HepG2 (cell line): ENCODE measurements at regions not wholly inside any gene's neighbourhood (a gene's known extent, or its start where the extent isn't known, plus 50 kb on each side); places are given as distances from the start of the nearest gene placed in this dataset.

Experiments used
- ATAC-seq: fragments of 200-7000 bp; cut with Tn5 transposase; 3 replicates; pipeline ENCODE4 v1.9.1; 2020; ENCODE audit warnings: mild to moderate bottlenecking, moderate library complexity
- BruUV-seq: library from RNA; stranded (reverse); fragments of 400-500 nt; replicated peaks from 2 replicates; lab custom pipeline; 2021; lab: Mats Ljungman, UMichigan
- CTCF ChIA-PET: fragments of 300-600 bp; formaldehyde crosslinking; extraction: SDS; loops from one replicate; lab custom pipeline; 2021; ENCODE audit warnings: low total read pairs, inconsistent platforms, low intra/inter-chr PET ratio; lab: Yijun Ruan, JAX
- POLR2A ChIA-PET: fragments of 350-600 bp; sonication (Branson Sonifier 250); formaldehyde crosslinking; loops from one replicate; lab custom pipeline; 2020; ENCODE audit warnings: antibody characterized with exemption, inconsistent platforms; lab: Yijun Ruan, JAX
- DNase-seq: peaks from one replicate; pipeline ENCODE4 v3.0.0-alpha.2; 2015; ENCODE audit warnings: low spot score
- FAIRE-seq: peaks from 3 replicates; lab custom pipeline; 2011; peaks lifted over from hg19 to GRCh38; lab: Jason Lieb, UNC
- H2AFZ ChIP-seq: one replicate; pipeline ENCODE4 v1.6.1; 2011; ENCODE audit warnings: low read length, inconsistent platforms
- H3K27ac ChIP-seq: fragments of 300-600 bp; 3 replicates; pipeline ENCODE4 v1.8.0; 2011; ENCODE audit warnings: mixed run types, mild to moderate bottlenecking, mixed read lengths, low read length, inconsistent platforms; ENCODE audit not compliant: insufficient read depth; ENCODE audit errors: extremely low read length
- H3K27me3 ChIP-seq, 2 experiments: fragments of 200-600 bp in 1 of 2; 2 replicates in 1 of 2; 3 replicates in 1 of 2; pipeline versions ENCODE4 v1.6.0 to v1.8.0; 2011; ENCODE audit warnings: low read length in 2 of 2, mild to moderate bottlenecking in 2 of 2, moderate library complexity in 2 of 2, inconsistent platforms in 1 of 2; ENCODE audit not compliant: insufficient read depth in 2 of 2, control insufficient read depth in 1 of 2
- H3K36me3 ChIP-seq, 2 experiments: fragments of 200-600 bp in 1 of 2; replicated peaks in 1 of 2; 2 replicates in 1 of 2; 3 replicates in 1 of 2; pipeline versions ENCODE4 v1.5.1 to v1.8.0; 2011; ENCODE audit warnings: low read length in 2 of 2, inconsistent platforms in 1 of 2; ENCODE audit not compliant: insufficient read depth in 2 of 2, control insufficient read depth in 1 of 2
- H3K4me1 ChIP-seq: 2 replicates; pipeline ENCODE4 v1.5.1; 2012; ENCODE audit warnings: low read length, inconsistent platforms; ENCODE audit not compliant: insufficient read depth
- H3K4me2 ChIP-seq: 2 replicates; pipeline ENCODE4 v1.6.0; 2011; ENCODE audit warnings: low read depth, low read length, inconsistent platforms
- H3K4me3 ChIP-seq, 3 experiments: fragments of 200-600 bp in 1 of 3; sonication (generic), shearing (Covaris generic) in 1 of 3; replicated peaks in 1 of 3; 2 replicates each; pipeline ENCODE4 v1.5.1; 2011 to 2016; ENCODE audit warnings: low read length in 3 of 3, inconsistent platforms in 2 of 3, low read depth in 2 of 3, mild to moderate bottlenecking in 2 of 3, control low read depth in 1 of 3, mixed read lengths in 1 of 3; ENCODE audit not compliant: insufficient read depth in 1 of 3
- H3K79me2 ChIP-seq: one replicate; pipeline ENCODE4 v1.6.1; 2011; ENCODE audit warnings: low read length, inconsistent platforms; ENCODE audit not compliant: insufficient read depth
- H3K9ac ChIP-seq: 2 replicates; pipeline ENCODE4 v1.6.0; 2011; ENCODE audit warnings: mild to moderate bottlenecking, low read depth, low read length, inconsistent platforms; ENCODE audit not compliant: insufficient read depth
- H3K9me3 ChIP-seq: 2 replicates; pipeline ENCODE4 v1.5.1; 2012; ENCODE audit warnings: mild to moderate bottlenecking, low read length
- H4K20me1 ChIP-seq: 2 replicates; pipeline ENCODE4 v1.6.0; 2011; ENCODE audit warnings: inconsistent platforms, mild to moderate bottlenecking, low read length, moderate library complexity; ENCODE audit not compliant: insufficient read depth
- MATR3 ChIP-seq: sonication (generic); formaldehyde crosslinking; IDR thresholded peaks from 2 replicates; pipeline ENCODE4 v1.4.0; 2020; ENCODE audit warnings: missing genetic modification reagents
- MTA3 ChIP-seq: sonication (generic); formaldehyde crosslinking; IDR thresholded peaks from 2 replicates; pipeline ENCODE4 v1.4.0; 2020; ENCODE audit warnings: missing genetic modification reagents
- RXRA ChIP-seq: sonication (generic); formaldehyde crosslinking; IDR thresholded peaks from 2 replicates; pipeline ENCODE4 v1.5.1; 2020; ENCODE audit warnings: missing genetic modification reagents
- SMARCE1 ChIP-seq: fragments of 450-650 bp; IDR thresholded peaks from 2 replicates; pipeline ENCODE4 v1.6.1; 2017; ENCODE audit warnings: borderline replicate concordance
- ZNF234 ChIP-seq: sonication (generic); formaldehyde crosslinking; conservative IDR thresholded peaks from 2 replicates; pipeline ENCODE4 v1.5.1; 2020; ENCODE audit warnings: mild to moderate bottlenecking, missing genetic modification reagents
- ZNF251 ChIP-seq: sonication (generic); formaldehyde crosslinking; IDR thresholded peaks from 2 replicates; pipeline ENCODE4 v1.9.0; 2021; ENCODE audit warnings: mild to moderate bottlenecking, missing genetic modification reagents
- ZNF468 ChIP-seq: sonication (generic); formaldehyde crosslinking; IDR thresholded peaks from 2 replicates; pipeline ENCODE4 v1.8.0; 2022; ENCODE audit warnings: mild to moderate bottlenecking, moderate library complexity, missing genetic modification reagents
- ZNF670 ChIP-seq: sonication (generic); formaldehyde crosslinking; IDR thresholded peaks from 2 replicates; pipeline ENCODE4 v1.8.0; 2022; ENCODE audit warnings: mild to moderate bottlenecking, missing genetic modification reagents, borderline replicate concordance
- ZNF703 ChIP-seq: sonication (generic); formaldehyde crosslinking; IDR thresholded peaks from 2 replicates; pipeline ENCODE4 v1.5.1; 2020; ENCODE audit warnings: missing genetic modification reagents, mild to moderate bottlenecking, moderate library complexity, borderline replicate concordance
- ZSCAN9 ChIP-seq: IDR thresholded peaks from 2 replicates; pipeline ENCODE4 v1.6.1; 2016; ENCODE audit warnings: borderline replicate concordance
- WGBS: methylation state at CpG from one replicate; pipeline ENCODE4 v1.1.6; 2017; ENCODE audit warnings: low lambda C conversion rate; 5-methylcytosine and 5-hydroxymethylcytosine counted together
- in situ Hi-C: cut with HindIII; loops from 2 replicates; pipeline ENCODE4 v1.10.0; 2017; ENCODE audit warnings: low pct_unique_long_range_greater_than_20kb; ENCODE audit not compliant: extremely low pct_ligation_motif_present
- intact Hi-C: fragments of 100-400 bp; cut with micrococcal nuclease; formaldehyde crosslinking; loops from one replicate; pipeline ENCODE4 v1.10.0; 2022; ENCODE audit not compliant: unreplicated experiment
- TF ChIP-seq, protein P1 (sequence below): sonication (generic); formaldehyde crosslinking; IDR thresholded peaks from 2 replicates; pipeline ENCODE4 v1.9.0; 2021; ENCODE audit warnings: missing genetic modification reagents, mild to moderate bottlenecking, borderline replicate concordance
- TF ChIP-seq, protein P2 (sequence below), 2 experiments: fragments of 450-650 bp in 1 of 2; sonication (generic) in 1 of 2; formaldehyde crosslinking; IDR thresholded peaks; 2 replicates each; pipeline versions ENCODE4 v1.5.0 to v1.8.0; 2020 to 2022; ENCODE audit warnings: mild to moderate bottlenecking in 1 of 2, missing genetic modification reagents in 1 of 2
- TF ChIP-seq, protein P3 (sequence below): sonication (generic); formaldehyde crosslinking; conservative IDR thresholded peaks from 2 replicates; pipeline ENCODE4 v1.8.0; 2022; ENCODE audit warnings: mild to moderate bottlenecking, moderate library complexity, missing genetic modification reagents
- TF ChIP-seq, protein P4 (sequence below): IDR thresholded peaks from 2 replicates; pipeline ENCODE4 v1.6.1; 2016; ENCODE audit warnings: missing compliant biosample characterization, missing genetic modification reagents, borderline replicate concordance

DNA sequence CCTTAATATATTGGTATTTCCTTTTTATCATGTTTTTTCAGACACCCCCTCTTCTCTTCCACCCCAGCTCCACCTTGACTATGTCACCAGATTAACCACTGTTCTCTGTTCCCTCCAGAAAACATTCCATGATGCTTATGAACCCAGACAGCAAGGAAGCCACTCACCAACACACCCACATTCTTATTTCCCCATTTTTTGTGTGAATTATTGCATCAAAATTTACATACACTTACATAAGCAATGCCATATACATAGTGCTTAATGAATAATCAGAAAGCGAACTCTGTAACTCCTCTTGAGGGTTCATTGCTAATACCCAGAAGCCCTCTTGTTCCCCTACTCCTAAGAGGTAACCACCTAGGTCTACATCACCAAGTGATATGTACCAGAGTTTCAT, 182.3 kb upstream of the CDYL start:
- ChIA-PET CTCF (no interaction called here), POLR2A (no interaction called here)
- Histone ChIP-seq H3K4me3 (no peak overlapping the region), H3K9ac (no peak overlapping the region), H3K36me3 (no peaks in the 10 kb centered on the region), H3K27me3 (peaks cover 0 to 12% of the 10 kb centered on the region in 2 experiments; a peak in 2 of 5 replicates), H2AFZ (no peak overlapping the region), H4K20me1 (no peaks in the 10 kb centered on the region), H3K4me1 (no peaks in the 10 kb centered on the region), H3K4me2 (no peak overlapping the region), H3K9me3 (no peaks in the 10 kb centered on the region), H3K27ac (no peak overlapping the region), H3K79me2 (no peaks in the 10 kb centered on the region)
- ATAC-seq: no peak
- no TSS peak for BruUV-seq
- DNase-seq: no peak
- intact Hi-C loops (no loop called here), in situ Hi-C loops (no loop called here)
- FAIRE-seq: no peak
- TF ChIP-seq, protein P1, sequence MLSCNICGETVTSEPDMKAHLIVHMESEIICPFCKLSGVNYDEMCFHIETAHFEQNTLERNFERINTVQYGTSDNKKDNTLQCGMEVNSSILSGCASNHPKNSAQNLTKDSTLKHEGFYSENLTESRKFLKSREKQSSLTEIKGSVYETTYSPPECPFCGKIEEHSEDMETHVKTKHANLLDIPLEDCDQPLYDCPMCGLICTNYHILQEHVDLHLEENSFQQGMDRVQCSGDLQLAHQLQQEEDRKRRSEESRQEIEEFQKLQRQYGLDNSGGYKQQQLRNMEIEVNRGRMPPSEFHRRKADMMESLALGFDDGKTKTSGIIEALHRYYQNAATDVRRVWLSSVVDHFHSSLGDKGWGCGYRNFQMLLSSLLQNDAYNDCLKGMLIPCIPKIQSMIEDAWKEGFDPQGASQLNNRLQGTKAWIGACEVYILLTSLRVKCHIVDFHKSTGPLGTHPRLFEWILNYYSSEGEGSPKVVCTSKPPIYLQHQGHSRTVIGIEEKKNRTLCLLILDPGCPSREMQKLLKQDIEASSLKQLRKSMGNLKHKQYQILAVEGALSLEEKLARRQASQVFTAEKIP (CRISPR knock-in tag): no peak
- TF ChIP-seq MATR3 (CRISPR knock-in tag) (no peak), RXRA (CRISPR knock-in tag) (no peak)
- TF ChIP-seq, protein P2, sequence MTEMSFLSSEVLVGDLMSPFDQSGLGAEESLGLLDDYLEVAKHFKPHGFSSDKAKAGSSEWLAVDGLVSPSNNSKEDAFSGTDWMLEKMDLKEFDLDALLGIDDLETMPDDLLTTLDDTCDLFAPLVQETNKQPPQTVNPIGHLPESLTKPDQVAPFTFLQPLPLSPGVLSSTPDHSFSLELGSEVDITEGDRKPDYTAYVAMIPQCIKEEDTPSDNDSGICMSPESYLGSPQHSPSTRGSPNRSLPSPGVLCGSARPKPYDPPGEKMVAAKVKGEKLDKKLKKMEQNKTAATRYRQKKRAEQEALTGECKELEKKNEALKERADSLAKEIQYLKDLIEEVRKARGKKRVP (CRISPR knock-in tag; IDR thresholded peaks at IDR 0.05): no peak
- 3% methylated on average over 1 of the region's 1 CpG for WGBS

DNA sequence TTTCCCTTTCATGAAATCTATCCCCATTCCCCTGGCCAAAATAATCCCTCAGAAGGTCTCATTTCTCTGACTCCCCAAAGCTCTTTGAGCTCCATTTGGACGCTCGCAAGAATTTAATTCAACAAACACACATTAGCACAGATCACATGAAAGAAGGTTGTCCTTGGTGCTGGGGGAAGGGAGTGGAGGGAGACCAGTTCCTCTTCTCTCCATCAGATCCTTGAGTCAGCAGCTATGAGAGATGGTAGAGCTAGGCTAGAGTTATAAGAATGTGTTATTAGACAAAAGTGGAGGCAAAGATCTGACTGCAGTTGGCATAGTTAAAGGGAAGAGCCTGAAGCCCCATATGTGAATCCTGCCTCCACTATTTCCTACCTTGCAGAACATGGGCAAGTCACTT, 184.2 kb upstream of the CDYL start:
- Histone ChIP-seq H3K27me3 (peaks cover 0 to 25% of the 10 kb centered on the region in 2 experiments; a peak in 3 of 5 replicates), H2AFZ (no peak overlapping the region), H3K9me3 (no peaks in the 10 kb centered on the region), H3K36me3 (no peaks in the 10 kb centered on the region), H4K20me1 (no peaks in the 10 kb centered on the region), H3K4me2 (no peak overlapping the region), H3K79me2 (no peaks in the 10 kb centered on the region), H3K9ac (no peak overlapping the region), H3K27ac (no peak overlapping the region), H3K4me3 (no peak overlapping the region), H3K4me1 (no peaks in the 10 kb centered on the region)
- TF ChIP-seq ZSCAN9 (CRISPR knock-in tag): no peak
- TF ChIP-seq SMARCE1: no peak
- TF ChIP-seq, protein P3, sequence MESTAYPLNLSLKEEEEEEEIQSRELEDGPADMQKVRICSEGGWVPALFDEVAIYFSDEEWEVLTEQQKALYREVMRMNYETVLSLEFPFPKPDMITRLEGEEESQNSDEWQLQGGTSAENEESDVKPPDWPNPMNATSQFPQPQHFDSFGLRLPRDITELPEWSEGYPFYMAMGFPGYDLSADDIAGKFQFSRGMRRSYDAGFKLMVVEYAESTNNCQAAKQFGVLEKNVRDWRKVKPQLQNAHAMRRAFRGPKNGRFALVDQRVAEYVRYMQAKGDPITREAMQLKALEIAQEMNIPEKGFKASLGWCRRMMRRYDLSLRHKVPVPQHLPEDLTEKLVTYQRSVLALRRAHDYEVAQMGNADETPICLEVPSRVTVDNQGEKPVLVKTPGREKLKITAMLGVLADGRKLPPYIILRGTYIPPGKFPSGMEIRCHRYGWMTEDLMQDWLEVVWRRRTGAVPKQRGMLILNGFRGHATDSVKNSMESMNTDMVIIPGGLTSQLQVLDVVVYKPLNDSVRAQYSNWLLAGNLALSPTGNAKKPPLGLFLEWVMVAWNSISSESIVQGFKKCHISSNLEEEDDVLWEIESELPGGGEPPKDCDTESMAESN (CRISPR knock-in tag): no peak
- no peak for TF ChIP-seq ZNF703
- TF ChIP-seq MTA3 (CRISPR knock-in tag): no peak
- no peak for TF ChIP-seq ZNF468 (CRISPR knock-in tag)
- TF ChIP-seq, protein P4, sequence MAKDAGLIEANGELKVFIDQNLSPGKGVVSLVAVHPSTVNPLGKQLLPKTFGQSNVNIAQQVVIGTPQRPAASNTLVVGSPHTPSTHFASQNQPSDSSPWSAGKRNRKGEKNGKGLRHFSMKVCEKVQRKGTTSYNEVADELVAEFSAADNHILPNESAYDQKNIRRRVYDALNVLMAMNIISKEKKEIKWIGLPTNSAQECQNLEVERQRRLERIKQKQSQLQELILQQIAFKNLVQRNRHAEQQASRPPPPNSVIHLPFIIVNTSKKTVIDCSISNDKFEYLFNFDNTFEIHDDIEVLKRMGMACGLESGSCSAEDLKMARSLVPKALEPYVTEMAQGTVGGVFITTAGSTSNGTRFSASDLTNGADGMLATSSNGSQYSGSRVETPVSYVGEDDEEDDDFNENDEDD: no peak
- TF ChIP-seq ZNF234 (CRISPR knock-in tag): no peak
- TF ChIP-seq ZNF670: no peak
- TF ChIP-seq ZNF251 (CRISPR knock-in tag): no peak
- CTCF ChIA-PET: no interaction called here
- WGBS: 0% methylated on average over 2 of the region's 2 CpGs
- in situ Hi-C loops: no loop called here
- no peak for DNase-seq
- intact Hi-C loops: no loop called here
- POLR2A ChIA-PET: no interaction called here
- no peak for ATAC-seq
- no TSS peak for BruUV-seq
- no peak for FAIRE-seq
